Nephron (organoid): ENCODE measurements at regions not wholly inside any gene's neighbourhood (a gene's known extent, or its start where the extent isn't known, plus 50 kb on each side); places are given as distances from the start of the nearest gene placed in this dataset.

Experiments used
- H3K27ac Mint-ChIP-seq, 3 experiments: 2 replicates each; pipeline ENCODE4 v1.8.0; 2020; ENCODE audit warnings: mixed read lengths in 3 of 3, mild to moderate bottlenecking in 2 of 3, moderate library complexity in 1 of 3
- H3K27me3 Mint-ChIP-seq: 2 replicates; pipeline ENCODE4 v1.8.0; 2021; ENCODE audit warnings: low read depth, mild to moderate bottlenecking, moderate library complexity, mixed read lengths
- H3K36me3 Mint-ChIP-seq: 2 replicates; pipeline ENCODE4 v1.8.0; 2020; ENCODE audit warnings: low read depth, mixed read lengths
- H3K4me1 Mint-ChIP-seq: 2 replicates; pipeline ENCODE4 v1.8.0; 2020; ENCODE audit warnings: mixed read lengths
- H3K4me3 Mint-ChIP-seq, 3 experiments: 2 replicates each; pipeline ENCODE4 v1.8.0; 2020; ENCODE audit warnings: mild to moderate bottlenecking in 3 of 3, mixed read lengths in 3 of 3, moderate library complexity in 2 of 3
- H3K9me3 Mint-ChIP-seq: 2 replicates; pipeline ENCODE4 v1.8.0; 2020; ENCODE audit warnings: mixed read lengths
- CTCF ChIP-seq, 3 experiments: fragments of 200-600 bp; sonication (generic); IDR thresholded peaks; one replicate each; pipeline ENCODE4 v1.5.0; 2021; ENCODE audit warnings: antibody characterized with exemption in 3 of 3; ENCODE audit not compliant: unreplicated experiment in 3 of 3

GRCh38 chr12:126798449-126798848 lies 1468.5 kb upstream of the TMEM132C start:
- H3K9me3 Mint-ChIP-seq: no peaks in the 10 kb centered on the region
- H3K4me3 Mint-ChIP-seq: no peak overlapping the region
- no peak overlapping the region for H3K27ac Mint-ChIP-seq
- H3K36me3 Mint-ChIP-seq: no peaks in the 10 kb centered on the region
- no peak for TF ChIP-seq CTCF (IDR thresholded peaks at IDR 0.05; ENCODE audit: unreplicated experiment in 3 of 3)
- H3K4me1 Mint-ChIP-seq: no peaks in the 10 kb centered on the region
- no peaks in the 10 kb centered on the region for H3K27me3 Mint-ChIP-seq

GRCh38 chr12:126807312-126807865 lies 1459.6 kb upstream of the TMEM132C start:
- no peaks in the 10 kb centered on the region for H3K36me3 Mint-ChIP-seq
- TF ChIP-seq CTCF (IDR thresholded peaks at IDR 0.05; ENCODE audit: unreplicated experiment in 3 of 3): no peak
- no peak overlapping the region for H3K4me3 Mint-ChIP-seq
- H3K9me3 Mint-ChIP-seq: no peaks in the 10 kb centered on the region
- H3K27me3 Mint-ChIP-seq: no peaks in the 10 kb centered on the region
- peaks cover 17% of the 10 kb centered on the region for H3K4me1 Mint-ChIP-seq
- peak overlapping the region in 1 of 3 experiments; percentile 15 for H3K27ac Mint-ChIP-seq

GRCh38 chr12:126811391-126811790 lies 1455.6 kb upstream of the TMEM132C start:
- no peak overlapping the region for H3K27ac Mint-ChIP-seq
- TF ChIP-seq CTCF (IDR thresholded peaks at IDR 0.05; ENCODE audit: unreplicated experiment in 3 of 3): no peak
- no peak overlapping the region for H3K4me3 Mint-ChIP-seq
- peaks cover 17% of the 10 kb centered on the region for H3K4me1 Mint-ChIP-seq
- no peaks in the 10 kb centered on the region for H3K9me3 Mint-ChIP-seq
- H3K27me3 Mint-ChIP-seq: no peaks in the 10 kb centered on the region
- H3K36me3 Mint-ChIP-seq: no peaks in the 10 kb centered on the region

GRCh38 chr12:126819554-126819953 lies 1447.4 kb upstream of the TMEM132C start:
- Mint-ChIP-seq H3K4me3 (no peak overlapping the region), H3K36me3 (no peaks in the 10 kb centered on the region), H3K27ac (no peak overlapping the region), H3K4me1 (no peaks in the 10 kb centered on the region), H3K9me3 (peaks cover 6% of the 10 kb centered on the region), H3K27me3 (peaks cover 2% of the 10 kb centered on the region)
- no peak for TF ChIP-seq CTCF (IDR thresholded peaks at IDR 0.05; ENCODE audit: unreplicated experiment in 3 of 3)

- Mint-ChIP-seq H3K4me1 (no peaks in the 10 kb centered on the region), H3K27ac (peak overlapping the region in 2 of 3 experiments; percentile 4 to 42), H3K4me3 (no peak overlapping the region), H3K27me3 (peaks cover 33% of the 10 kb centered on the region), H3K36me3 (no peaks in the 10 kb centered on the region), H3K9me3 (peaks cover 26% of the 10 kb centered on the region)
- no peak for TF ChIP-seq CTCF (IDR thresholded peaks at IDR 0.05; ENCODE audit: unreplicated experiment in 3 of 3)
These were observed 1435.9 kb upstream of the TMEM132C start for GRCh38 chr12:126830778-126831680.
